SH-SY5Y (cell line): ENCODE measurements at regions not wholly inside any gene's neighbourhood (a gene's known extent, or its start where the extent isn't known, plus 50 kb on each side); places are given as distances from the start of the nearest gene placed in this dataset.

Experiments used
- GATA2 ChIP-seq: IDR thresholded peaks from 2 replicates; pipeline ENCODE4 v1.6.1; 2011; ENCODE audit warnings: mild to moderate bottlenecking, low read depth, low read length
- GATA3 ChIP-seq: IDR thresholded peaks from 2 replicates; pipeline ENCODE4 v1.6.1; 2011; ENCODE audit warnings: low read depth, mild to moderate bottlenecking, low read length, moderate library complexity

- TF ChIP-seq GATA2 (no peak), GATA3 (no peak)
Measured at GRCh38 chr4:180640193-180640592, 1603.0 kb upstream of the TENM3 start.
